ENCODE measurements at regions not wholly inside any gene's neighbourhood (a gene's known extent, or its start where the extent isn't known, plus 50 kb on each side); places are given as distances from the start of the nearest gene placed in this dataset.

GRCh38 chr16:85203462-85203813 is 91.2 kb upstream of the CIBAR2 start:
- TF ChIP-seq SIN3A (IDR thresholded peaks at IDR 0.05; ENCODE audit: borderline replicate concordance, insufficient read depth, low read length) (no peak), REST (IDR thresholded peaks at IDR 0.05; ENCODE audit: insufficient read depth in 1 of 2, low read depth in 2 of 2, low read length in 2 of 2) (no peak)
